PC-9 (cell line): ENCODE measurements at regions not wholly inside any gene's neighbourhood (a gene's known extent, or its start where the extent isn't known, plus 50 kb on each side); places are given as distances from the start of the nearest gene placed in this dataset.

ENCODE experiments used
- CTCF ChIP-seq: fragments of 200-600 bp; sonication (generic); conservative IDR thresholded peaks from 2 replicates; pipeline ENCODE4 v1.6.1; 2017; ENCODE audit warnings: mixed run types, antibody characterized with exemption, mild to moderate bottlenecking, moderate library complexity
- EZH2 ChIP-seq: fragments of 200-600 bp; sonication (generic); IDR thresholded peaks from 2 replicates; pipeline ENCODE4 v1.8.0; 2017; ENCODE audit warnings: antibody characterized with exemption, low read depth

- TF ChIP-seq CTCF = no peak
- TF ChIP-seq EZH2 = no peak
Measured at GRCh38 chrX:18041656-18042055, 179.0 kb downstream of the BEND2 start.
